Neural crest cell (in vitro differentiated cells): ENCODE measurements at regions not wholly inside any gene's neighbourhood (a gene's known extent, or its start where the extent isn't known, plus 50 kb on each side); places are given as distances from the start of the nearest gene placed in this dataset.

ENCODE experiments used
- DNase-seq: peaks from one replicate; pipeline ENCODE4 v3.0.0; 2021; ENCODE audit warnings: low read depth, mixed read lengths, low spot score
- H3K27ac Mint-ChIP-seq: one replicate; pipeline ENCODE4 v1.8.0; 2021; ENCODE audit warnings: mild to moderate bottlenecking, mixed read lengths; ENCODE audit not compliant: unreplicated experiment
- H3K27me3 Mint-ChIP-seq: 2 replicates; pipeline ENCODE4 v1.8.0; 2021; ENCODE audit warnings: low read depth, mild to moderate bottlenecking, mixed read lengths
- H3K36me3 Mint-ChIP-seq: 2 replicates; pipeline ENCODE4 v1.8.0; 2021; ENCODE audit warnings: low read depth, mild to moderate bottlenecking, mixed read lengths
- H3K4me1 Mint-ChIP-seq: 2 replicates; pipeline ENCODE4 v1.8.0; 2021; ENCODE audit warnings: mixed read lengths
- H3K4me3 Mint-ChIP-seq: one replicate; pipeline ENCODE4 v1.8.0; 2021; ENCODE audit warnings: mild to moderate bottlenecking, mixed read lengths
- H3K9me3 Mint-ChIP-seq: 2 replicates; pipeline ENCODE4 v1.8.0; 2021; ENCODE audit warnings: mixed read lengths
- TF ChIP-seq, protein P1 (sequence below): fragments of 200-600 bp; sonication (generic); conservative IDR thresholded peaks from 2 replicates; pipeline ENCODE4 v1.5.0; 2021; ENCODE audit warnings: antibody characterized with exemption, mild to moderate bottlenecking

GRCh38 chr5:89900346-89900745 lies 509.2 kb downstream of the CETN3 start:
- Mint-ChIP-seq H3K4me3 (no peak overlapping the region), H3K36me3 (no peaks in the 10 kb centered on the region), H3K27ac (no peak overlapping the region), H3K27me3 (no peaks in the 10 kb centered on the region), H3K9me3 (peaks cover 7% of the 10 kb centered on the region), H3K4me1 (no peaks in the 10 kb centered on the region)
- TF ChIP-seq, protein P1, sequence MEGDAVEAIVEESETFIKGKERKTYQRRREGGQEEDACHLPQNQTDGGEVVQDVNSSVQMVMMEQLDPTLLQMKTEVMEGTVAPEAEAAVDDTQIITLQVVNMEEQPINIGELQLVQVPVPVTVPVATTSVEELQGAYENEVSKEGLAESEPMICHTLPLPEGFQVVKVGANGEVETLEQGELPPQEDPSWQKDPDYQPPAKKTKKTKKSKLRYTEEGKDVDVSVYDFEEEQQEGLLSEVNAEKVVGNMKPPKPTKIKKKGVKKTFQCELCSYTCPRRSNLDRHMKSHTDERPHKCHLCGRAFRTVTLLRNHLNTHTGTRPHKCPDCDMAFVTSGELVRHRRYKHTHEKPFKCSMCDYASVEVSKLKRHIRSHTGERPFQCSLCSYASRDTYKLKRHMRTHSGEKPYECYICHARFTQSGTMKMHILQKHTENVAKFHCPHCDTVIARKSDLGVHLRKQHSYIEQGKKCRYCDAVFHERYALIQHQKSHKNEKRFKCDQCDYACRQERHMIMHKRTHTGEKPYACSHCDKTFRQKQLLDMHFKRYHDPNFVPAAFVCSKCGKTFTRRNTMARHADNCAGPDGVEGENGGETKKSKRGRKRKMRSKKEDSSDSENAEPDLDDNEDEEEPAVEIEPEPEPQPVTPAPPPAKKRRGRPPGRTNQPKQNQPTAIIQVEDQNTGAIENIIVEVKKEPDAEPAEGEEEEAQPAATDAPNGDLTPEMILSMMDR: no peak
- no peak for DNase-seq

- no peaks in the 10 kb centered on the region for H3K27me3 Mint-ChIP-seq
- no peak overlapping the region for H3K27ac Mint-ChIP-seq
- no peak overlapping the region for H3K4me3 Mint-ChIP-seq
- H3K36me3 Mint-ChIP-seq: peaks cover 5% of the 10 kb centered on the region
- DNase-seq: no peak
- peaks cover 7% of the 10 kb centered on the region for H3K9me3 Mint-ChIP-seq
- no peaks in the 10 kb centered on the region for H3K4me1 Mint-ChIP-seq
- TF ChIP-seq, protein P1: no peak
Observed at GRCh38 chr5:89899559-89899958, 510.0 kb downstream of the CETN3 start.

DNA sequence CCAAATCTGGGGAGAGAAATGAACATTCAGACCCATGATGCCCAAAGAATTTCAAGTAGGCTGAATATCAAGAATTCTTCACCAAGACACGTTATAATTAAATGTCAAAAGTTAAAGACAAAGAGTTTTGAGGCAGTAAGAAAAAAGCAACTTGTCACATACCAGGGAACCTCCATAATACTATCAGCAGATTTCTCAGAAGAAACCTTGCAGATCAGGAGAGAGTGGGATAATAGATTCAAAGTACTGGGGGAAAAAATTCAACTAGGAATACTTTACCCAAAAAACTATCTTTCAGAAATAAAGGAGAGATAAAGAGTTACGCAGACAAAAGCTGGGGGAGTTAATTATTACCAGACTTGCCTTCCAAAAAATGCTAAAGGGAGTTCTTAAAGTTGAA lies 516.0 kb downstream of the CETN3 start:
- no peak overlapping the region for H3K27ac Mint-ChIP-seq
- no peaks in the 10 kb centered on the region for H3K27me3 Mint-ChIP-seq
- H3K4me3 Mint-ChIP-seq: no peak overlapping the region
- peaks cover 11% of the 10 kb centered on the region for H3K9me3 Mint-ChIP-seq
- DNase-seq: no peak
- H3K4me1 Mint-ChIP-seq: no peaks in the 10 kb centered on the region
- peaks cover 14% of the 10 kb centered on the region for H3K36me3 Mint-ChIP-seq
- TF ChIP-seq, protein P1: no peak

DNA sequence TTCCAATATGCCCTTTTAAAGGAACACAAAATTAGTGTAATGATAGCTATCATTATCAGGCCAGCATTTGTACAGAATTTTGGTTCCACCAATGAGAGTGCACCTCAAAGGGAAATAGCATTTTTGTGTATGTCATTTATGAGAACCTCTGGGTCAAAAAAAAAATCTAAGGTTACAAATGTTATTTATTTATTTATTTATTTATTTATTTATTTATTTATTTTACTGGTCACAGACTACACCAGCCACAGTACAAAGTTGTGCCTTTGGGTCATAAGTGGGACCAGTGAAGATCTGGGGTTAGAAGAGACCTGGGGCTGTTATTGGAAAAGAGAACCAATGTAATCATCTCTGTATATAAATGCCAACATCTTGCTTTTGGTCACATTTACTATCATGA lies 523.9 kb downstream of the CETN3 start:
- DNase-seq: no peak
- no peak overlapping the region for H3K4me3 Mint-ChIP-seq
- H3K4me1 Mint-ChIP-seq: no peaks in the 10 kb centered on the region
- no peak overlapping the region for H3K27ac Mint-ChIP-seq
- H3K36me3 Mint-ChIP-seq: no peaks in the 10 kb centered on the region
- TF ChIP-seq, protein P1: no peak
- no peaks in the 10 kb centered on the region for H3K9me3 Mint-ChIP-seq
- H3K27me3 Mint-ChIP-seq: no peaks in the 10 kb centered on the region

DNA sequence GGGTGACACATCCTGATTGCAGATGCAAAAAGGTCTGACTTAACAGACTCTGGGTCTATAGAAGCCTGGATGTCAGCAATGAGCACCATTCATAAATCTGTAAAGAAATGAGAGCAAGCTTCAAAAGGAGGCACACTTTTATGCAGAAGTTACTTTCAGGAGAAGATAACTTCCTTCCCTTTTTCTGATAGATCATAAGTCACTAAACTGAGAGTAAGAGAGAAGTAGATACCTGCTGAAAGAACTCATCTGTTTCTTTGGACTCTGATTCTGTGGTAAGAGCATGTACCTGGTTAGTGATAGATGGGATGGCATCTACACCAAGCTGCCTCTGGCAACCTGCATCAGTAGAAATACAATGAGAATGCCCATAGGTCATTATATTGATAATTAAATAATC lies 525.6 kb downstream of the CETN3 start:
- Mint-ChIP-seq H3K4me1 (no peaks in the 10 kb centered on the region), H3K9me3 (peaks cover 2% of the 10 kb centered on the region), H3K4me3 (no peak overlapping the region), H3K36me3 (no peaks in the 10 kb centered on the region), H3K27ac (no peak overlapping the region), H3K27me3 (no peaks in the 10 kb centered on the region)
- DNase-seq: no peak
- TF ChIP-seq, protein P1: no peak
